ENCODE measurements at regions not wholly inside any gene's neighbourhood (a gene's known extent, or its start where the extent isn't known, plus 50 kb on each side); places are given as distances from the start of the nearest gene placed in this dataset.

- Mint-ChIP-seq H3K9me3 (no peaks in the 10 kb centered on the region), H3K27ac (no peak overlapping the region), H3K4me3 (no peak overlapping the region), H3K36me3 (ENCODE audit: low read depth) (no peaks in the 10 kb centered on the region), H3K4me1 (peaks cover 11% of the 10 kb centered on the region), H3K27me3 (ENCODE audit: insufficient read depth) (no peaks in the 10 kb centered on the region)
- no peak overlapping the region for H3K9ac ChIP-seq (ENCODE audit: extremely low read depth, low read length, poor library complexity, severe bottlenecking)
- no peaks in the 10 kb centered on the region for H3K36me3 ChIP-seq (ENCODE audit: control insufficient read depth, insufficient read depth, low read length)
- 94% methylated on average over 1 of the region's 1 CpG; no CpG with 5 or more reads in 1 of the 2 experiments for WGBS, 2 experiments (ENCODE audit: insufficient coverage in 1 of 2, insufficient read length in 1 of 2)
- H3K9me3 ChIP-seq (ENCODE audit: control insufficient read depth, low read length) = no peaks in the 10 kb centered on the region
- H3K4me1 ChIP-seq (ENCODE audit: control insufficient read depth, insufficient read depth, low read length) = no peaks in the 10 kb centered on the region
- H3K27ac ChIP-seq (ENCODE audit: low read depth, low read length) = no peak overlapping the region
- no peaks in the 10 kb centered on the region for H3K27me3 ChIP-seq (ENCODE audit: control insufficient read depth, insufficient read depth, low read length, poor library complexity, severe bottlenecking)
- TF ChIP-seq CTCF (conservative IDR thresholded peaks at IDR 0.05) = no peak
- H3K4me3 ChIP-seq (ENCODE audit: low read length) = no peak overlapping the region
- DNase-seq = no peak
These were observed 141.1 kb upstream of the ARHGAP42 start for GRCh38 chr11:100545970-100546369.

- no peaks in the 10 kb centered on the region for H3K27me3 ChIP-seq (ENCODE audit: control insufficient read depth, insufficient read depth, low read length, poor library complexity, severe bottlenecking)
- H3K4me3 Mint-ChIP-seq = no peak overlapping the region
- H3K9me3 ChIP-seq (ENCODE audit: control insufficient read depth, low read length) = no peaks in the 10 kb centered on the region
- H3K36me3 ChIP-seq (ENCODE audit: control insufficient read depth, insufficient read depth, low read length) = no peaks in the 10 kb centered on the region
- H3K4me3 ChIP-seq (ENCODE audit: low read length) = no peak overlapping the region
- H3K27me3 Mint-ChIP-seq (ENCODE audit: insufficient read depth) = no peaks in the 10 kb centered on the region
- H3K4me1 Mint-ChIP-seq = peaks cover 19% of the 10 kb centered on the region
- no peaks in the 10 kb centered on the region for H3K4me1 ChIP-seq (ENCODE audit: control insufficient read depth, insufficient read depth, low read length)
- H3K36me3 Mint-ChIP-seq (ENCODE audit: low read depth) = no peaks in the 10 kb centered on the region
- no peak overlapping the region for H3K27ac Mint-ChIP-seq
- TF ChIP-seq CTCF (conservative IDR thresholded peaks at IDR 0.05) = no peak
- WGBS, 2 experiments (ENCODE audit: insufficient coverage in 1 of 2, insufficient read length in 1 of 2) = 94 to 100% methylated on average over 2 of the region's 2 CpGs
- DNase-seq = no peak
- H3K9ac ChIP-seq (ENCODE audit: extremely low read depth, low read length, poor library complexity, severe bottlenecking) = no peak overlapping the region
- H3K9me3 Mint-ChIP-seq = no peaks in the 10 kb centered on the region
- H3K27ac ChIP-seq (ENCODE audit: low read depth, low read length) = no peak overlapping the region
These were observed 140.4 kb upstream of the ARHGAP42 start for GRCh38 chr11:100546714-100547113.

GRCh38 chr11:100550298-100550697 lies 136.8 kb upstream of the ARHGAP42 start:
- DNase-seq = no peak
- no peak overlapping the region for H3K9ac ChIP-seq (ENCODE audit: extremely low read depth, low read length, poor library complexity, severe bottlenecking)
- no peaks in the 10 kb centered on the region for H3K27me3 ChIP-seq (ENCODE audit: control insufficient read depth, insufficient read depth, low read length, poor library complexity, severe bottlenecking)
- H3K27ac ChIP-seq (ENCODE audit: low read depth, low read length) = no peak overlapping the region
- no peaks in the 10 kb centered on the region for H3K27me3 Mint-ChIP-seq (ENCODE audit: insufficient read depth)
- no peaks in the 10 kb centered on the region for H3K36me3 Mint-ChIP-seq (ENCODE audit: low read depth)
- no peak overlapping the region for H3K4me3 ChIP-seq (ENCODE audit: low read length)
- no peaks in the 10 kb centered on the region for H3K4me1 ChIP-seq (ENCODE audit: control insufficient read depth, insufficient read depth, low read length)
- H3K9me3 ChIP-seq (ENCODE audit: control insufficient read depth, low read length) = no peaks in the 10 kb centered on the region
- no peak overlapping the region for H3K4me3 Mint-ChIP-seq
- no peak overlapping the region for H3K27ac Mint-ChIP-seq
- WGBS, 2 experiments (ENCODE audit: insufficient coverage in 1 of 2, insufficient read length in 1 of 2) = 86% methylated on average over 2 of the region's 2 CpGs; no CpG with 5 or more reads in 1 of the 2 experiments
- no peaks in the 10 kb centered on the region for H3K9me3 Mint-ChIP-seq
- H3K36me3 ChIP-seq (ENCODE audit: control insufficient read depth, insufficient read depth, low read length) = no peaks in the 10 kb centered on the region
- H3K4me1 Mint-ChIP-seq = peaks cover 29% of the 10 kb centered on the region
- TF ChIP-seq CTCF (conservative IDR thresholded peaks at IDR 0.05) = no peak
